Keratinocyte (primary cell): ENCODE measurements at regions not wholly inside any gene's neighbourhood (a gene's known extent, or its start where the extent isn't known, plus 50 kb on each side); places are given as distances from the start of the nearest gene placed in this dataset.

Experiments
- CTCF ChIP-seq, 3 experiments: IDR thresholded peaks in 1 of 3; conservative IDR thresholded peaks in 1 of 3; optimal IDR thresholded peaks in 1 of 3; 2 replicates in 2 of 3; 3 replicates in 1 of 3; pipeline versions ENCODE3 to v1.5.1; 2011; ENCODE audit warnings: low read length in 3 of 3, mild to moderate bottlenecking in 3 of 3, moderate library complexity in 2 of 3, control low read depth in 1 of 3, inconsistent platforms in 1 of 3; ENCODE audit not compliant: insufficient read depth in 2 of 3; ENCODE audit errors: extremely low read depth in 1 of 3
- EZH2 ChIP-seq: IDR thresholded peaks from one replicate; pipeline ENCODE4 v1.6.1; 2012; ENCODE audit warnings: inconsistent platforms, mild to moderate bottlenecking, low read length, moderate library complexity

- no peak for TF ChIP-seq CTCF (optimal IDR thresholded peaks at IDR 0.05 in 1 of 3, IDR thresholded peaks at IDR 0.05 in 1 of 3, conservative IDR thresholded peaks at IDR 0.05 in 1 of 3; ENCODE audit: extremely low read depth in 1 of 3, insufficient read depth in 2 of 3, low read length in 3 of 3)
- no peak for TF ChIP-seq EZH2
Measured at GRCh38 chr12:93043877-93044209, 114.7 kb upstream of the EEA1 start.
